ENCODE measurements at regions not wholly inside any gene's neighbourhood (a gene's known extent, or its start where the extent isn't known, plus 50 kb on each side); places are given as distances from the start of the nearest gene placed in this dataset.

DNA sequence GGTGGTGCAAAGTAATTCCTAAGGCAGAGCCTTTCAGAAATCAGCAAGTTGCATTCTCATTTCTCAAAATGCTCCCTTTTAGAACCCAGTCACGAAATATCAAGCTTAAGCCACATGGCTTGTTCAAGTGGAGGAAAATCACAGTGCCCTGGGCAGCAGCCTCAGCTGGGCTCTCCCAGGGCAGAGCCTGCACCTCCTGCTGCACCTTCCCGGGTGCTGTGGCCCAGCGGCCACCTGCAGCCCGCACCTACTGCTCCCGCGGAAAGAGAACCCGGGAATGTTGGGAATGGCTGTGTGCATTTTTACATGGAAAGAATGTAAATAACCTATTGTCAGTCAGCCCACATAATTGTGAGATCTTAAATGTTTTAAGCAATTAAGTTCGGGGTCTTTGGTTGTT, 396.5 kb upstream of the VSTM2A start:
- TF ChIP-seq, protein P1, sequence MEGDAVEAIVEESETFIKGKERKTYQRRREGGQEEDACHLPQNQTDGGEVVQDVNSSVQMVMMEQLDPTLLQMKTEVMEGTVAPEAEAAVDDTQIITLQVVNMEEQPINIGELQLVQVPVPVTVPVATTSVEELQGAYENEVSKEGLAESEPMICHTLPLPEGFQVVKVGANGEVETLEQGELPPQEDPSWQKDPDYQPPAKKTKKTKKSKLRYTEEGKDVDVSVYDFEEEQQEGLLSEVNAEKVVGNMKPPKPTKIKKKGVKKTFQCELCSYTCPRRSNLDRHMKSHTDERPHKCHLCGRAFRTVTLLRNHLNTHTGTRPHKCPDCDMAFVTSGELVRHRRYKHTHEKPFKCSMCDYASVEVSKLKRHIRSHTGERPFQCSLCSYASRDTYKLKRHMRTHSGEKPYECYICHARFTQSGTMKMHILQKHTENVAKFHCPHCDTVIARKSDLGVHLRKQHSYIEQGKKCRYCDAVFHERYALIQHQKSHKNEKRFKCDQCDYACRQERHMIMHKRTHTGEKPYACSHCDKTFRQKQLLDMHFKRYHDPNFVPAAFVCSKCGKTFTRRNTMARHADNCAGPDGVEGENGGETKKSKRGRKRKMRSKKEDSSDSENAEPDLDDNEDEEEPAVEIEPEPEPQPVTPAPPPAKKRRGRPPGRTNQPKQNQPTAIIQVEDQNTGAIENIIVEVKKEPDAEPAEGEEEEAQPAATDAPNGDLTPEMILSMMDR (IDR thresholded peaks at IDR 0.05) = no peak
- TF ChIP-seq POLR2A (IDR thresholded peaks at IDR 0.05) (no peak), POLR2AphosphoS5 (IDR thresholded peaks at IDR 0.05) (no peak), EP300 (IDR thresholded peaks at IDR 0.05; ENCODE audit: low read depth) (no peak)
